DMS53 treated with DMSO at 0.1 percent for 48 hours (cell line): ENCODE measurements at regions not wholly inside any gene's neighbourhood (a gene's known extent, or its start where the extent isn't known, plus 50 kb on each side); places are given as distances from the start of the nearest gene placed in this dataset.
A peak's percentile ranks its signal among the peaks of the same experiment; 100 is the strongest.
"Not testable (repeated sequence)": the region's sequence is repeated elsewhere in the genome, so short reads cannot be mapped to it uniquely, and the experiment has no call there.

Experiments used
- DNase-seq: peaks from one replicate; lab custom pipeline; 2025; ENCODE audit not compliant: unreplicated experiment; lab: John Stamatoyannopoulos, UW

DNA sequence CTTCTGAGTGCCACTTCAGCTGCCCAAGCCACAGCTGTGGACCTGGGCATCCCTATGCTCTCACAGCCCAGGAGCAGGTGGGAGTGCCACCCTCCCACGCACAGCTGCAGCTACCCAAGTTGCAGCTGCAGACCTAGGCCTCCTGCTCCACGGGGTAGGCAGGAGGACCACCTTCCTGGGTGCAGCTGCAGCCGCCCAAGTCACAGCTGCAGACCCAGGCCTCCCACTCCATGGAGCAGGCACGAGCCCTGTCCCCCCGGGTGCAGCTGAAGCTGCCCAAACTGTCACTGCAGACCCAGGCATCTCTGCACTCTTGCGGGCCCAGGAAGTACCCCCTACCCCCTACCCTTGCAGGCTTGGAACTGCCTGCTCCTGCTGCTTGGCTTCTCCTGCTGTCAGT is 260.2 kb downstream of the XPNPEP1 start:
- DNase-seq = no peak

DNA sequence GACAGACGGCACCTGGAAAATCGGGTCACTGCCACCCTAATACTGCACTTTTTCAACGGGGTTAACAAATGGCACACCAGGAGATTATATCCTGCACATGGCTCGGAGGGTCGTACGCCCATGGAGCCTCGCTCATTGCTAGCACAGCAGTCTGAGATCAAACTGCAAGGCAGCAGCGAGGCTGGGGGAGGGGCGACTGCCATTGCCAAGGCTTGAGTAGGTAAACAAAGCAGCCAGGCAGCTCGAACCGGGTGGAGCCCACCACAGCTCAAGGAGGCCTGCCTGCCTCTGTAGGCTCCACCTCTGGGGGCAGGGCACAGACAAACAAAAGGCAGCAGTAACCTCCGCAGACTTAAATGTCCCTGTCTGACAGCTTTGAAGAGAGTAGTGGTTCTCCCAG is 270.7 kb downstream of the XPNPEP1 start:
- not testable (repeated sequence) for DNase-seq

DNA sequence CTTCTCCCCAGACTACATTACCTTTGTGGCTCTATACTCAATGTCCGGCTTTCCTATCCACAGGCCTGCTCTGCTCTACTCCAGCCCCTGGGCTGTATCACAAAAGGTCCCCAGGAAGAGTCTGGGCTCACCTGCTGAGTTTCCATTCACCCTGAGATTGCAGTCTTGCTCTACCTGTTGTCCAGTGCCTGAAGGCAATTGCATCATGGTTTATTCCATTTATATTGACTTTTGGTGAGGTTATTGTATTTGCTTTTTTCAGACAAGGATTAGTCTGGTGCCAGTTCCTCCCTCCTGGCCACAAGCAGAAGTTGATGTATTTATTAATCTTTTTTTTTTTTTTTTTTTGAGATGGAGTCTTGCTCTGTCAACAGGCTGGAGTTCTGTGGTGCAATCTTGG is 273.1 kb downstream of the XPNPEP1 start:
- no peak for DNase-seq

DNA sequence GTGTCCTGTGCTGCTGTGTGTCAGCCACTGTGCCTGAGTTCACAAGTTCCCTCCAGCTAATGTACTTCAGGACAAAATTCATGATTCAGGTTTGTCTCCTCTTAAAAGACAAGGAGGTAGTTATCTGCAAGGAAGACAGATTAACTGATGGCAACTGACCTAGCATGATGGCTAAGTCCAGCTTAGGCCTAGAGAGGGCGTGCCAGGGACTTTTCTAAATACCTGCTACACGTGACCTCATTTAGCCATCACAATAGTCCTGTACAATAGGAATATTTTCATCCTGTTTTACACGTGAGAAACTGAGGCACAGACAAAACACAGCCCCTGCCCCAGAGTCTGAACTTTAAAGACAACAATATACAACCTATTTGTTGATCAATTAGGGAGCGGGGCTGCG is 275.7 kb downstream of the XPNPEP1 start:
- DNase-seq = no peak

DNA sequence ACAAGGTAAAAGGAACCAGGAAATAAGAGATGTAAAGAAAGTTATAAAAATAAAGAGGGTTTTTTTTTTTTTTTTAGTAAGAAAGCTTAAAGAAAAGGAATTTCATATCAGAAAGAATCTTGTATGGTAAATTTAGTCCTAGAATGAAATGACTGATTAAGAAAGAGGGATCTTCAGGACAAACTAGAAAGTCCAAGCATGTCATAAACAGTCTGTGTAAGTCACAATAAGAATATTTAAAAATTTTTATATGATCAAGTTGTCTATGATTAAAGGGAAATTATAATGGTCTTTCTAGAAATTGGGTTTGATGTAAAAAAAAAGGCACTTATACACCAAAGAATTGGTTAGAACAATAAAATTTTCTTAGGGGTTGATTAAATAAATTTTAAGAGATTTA is 289.5 kb downstream of the XPNPEP1 start:
- no peak for DNase-seq

DNA sequence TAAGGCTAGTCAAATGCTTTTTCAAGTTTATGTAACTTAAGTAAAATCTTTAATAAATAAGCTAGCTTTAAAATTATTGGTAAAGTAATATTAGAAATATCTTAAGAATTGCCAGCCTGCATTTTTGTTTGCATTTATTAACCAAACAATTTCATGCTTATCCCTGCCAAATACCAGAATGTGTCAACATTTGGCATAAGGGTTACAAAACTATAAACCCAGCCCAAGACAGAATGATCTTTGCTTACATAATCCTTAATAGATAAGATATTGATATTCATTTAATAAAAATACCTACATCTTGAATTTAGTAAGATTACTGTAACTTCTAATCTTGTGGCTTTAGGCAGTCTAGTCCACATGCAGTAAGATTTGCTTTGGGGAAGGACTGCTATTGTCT is 290.3 kb downstream of the XPNPEP1 start:
- not testable (repeated sequence) for DNase-seq

DNA sequence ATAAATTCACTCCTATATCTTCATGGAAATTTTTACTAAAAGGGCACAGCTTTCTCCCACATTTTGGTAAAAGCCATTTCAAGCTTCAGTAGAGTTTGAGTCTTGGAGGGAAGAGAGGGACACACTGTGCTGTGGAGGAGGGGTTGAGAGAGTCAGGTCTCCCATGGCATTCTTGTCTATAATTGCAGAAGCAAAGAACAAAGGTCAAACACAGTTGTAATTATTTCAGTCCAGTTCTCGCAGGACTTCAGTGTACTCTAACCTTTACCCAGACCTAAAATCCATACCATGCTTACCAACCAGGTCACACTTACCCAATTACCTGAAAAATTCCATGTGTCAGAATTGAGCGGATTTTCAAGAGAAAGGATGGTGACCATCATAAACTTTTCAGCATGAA is 298.4 kb downstream of the XPNPEP1 start:
- no peak for DNase-seq

DNA sequence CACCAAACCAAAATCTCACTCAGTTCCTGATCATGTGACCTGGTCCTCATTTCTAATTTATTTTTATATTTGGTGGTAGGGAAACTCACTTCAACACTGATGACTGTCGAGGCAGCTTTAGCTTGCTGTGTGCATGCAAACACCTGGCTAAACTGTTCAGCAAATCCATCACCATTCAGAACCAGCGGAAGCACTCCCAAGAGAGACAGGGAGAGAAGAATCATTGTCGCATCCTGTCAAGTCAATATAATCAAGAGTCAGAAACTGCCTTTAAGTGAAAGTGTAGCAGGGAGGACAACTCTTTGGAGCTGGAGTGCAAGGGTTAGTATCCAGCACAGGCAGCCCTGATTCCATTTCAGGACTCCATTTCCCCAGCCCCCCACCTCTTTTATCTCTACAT is 300.7 kb downstream of the XPNPEP1 start:
- no peak for DNase-seq

DNA sequence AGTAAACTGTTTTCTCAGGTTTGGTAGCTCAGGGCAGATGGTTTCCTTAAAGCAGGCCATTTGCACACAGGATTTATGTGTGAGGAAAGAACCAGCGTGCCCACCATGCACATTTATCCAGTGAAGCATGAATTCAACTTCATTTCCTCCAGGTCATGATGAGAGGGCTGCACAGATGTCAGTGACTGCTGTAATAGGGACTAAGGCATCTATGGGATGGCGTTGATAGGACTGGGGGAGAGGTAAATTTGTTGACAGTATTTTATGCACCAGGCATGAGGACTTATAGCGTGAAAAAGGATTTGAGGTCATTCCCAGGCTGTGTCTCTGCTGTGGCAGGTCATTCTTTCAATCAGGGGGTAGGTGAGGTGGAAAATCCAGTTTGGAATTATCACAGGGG is 302.9 kb downstream of the XPNPEP1 start:
- no peak for DNase-seq

DNA sequence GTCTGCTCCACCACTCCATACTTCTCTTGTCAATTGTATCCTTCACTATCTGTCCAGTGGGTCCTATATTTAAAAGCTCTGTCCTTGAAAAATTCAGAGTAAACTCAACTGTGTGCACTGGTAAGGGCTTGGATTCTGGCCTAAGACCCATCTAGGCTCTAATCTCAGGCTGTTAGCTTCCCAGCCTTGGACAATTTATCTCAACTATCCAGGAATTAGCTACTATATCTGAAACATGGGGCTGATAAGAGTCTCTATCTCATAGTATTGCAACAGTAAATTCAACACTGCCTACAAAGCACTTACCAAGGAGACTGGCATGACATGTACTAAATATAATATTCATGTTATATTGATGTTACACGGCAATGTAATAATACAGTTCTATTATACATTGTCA is 303.4 kb downstream of the XPNPEP1 start:
- no peak for DNase-seq

DNA sequence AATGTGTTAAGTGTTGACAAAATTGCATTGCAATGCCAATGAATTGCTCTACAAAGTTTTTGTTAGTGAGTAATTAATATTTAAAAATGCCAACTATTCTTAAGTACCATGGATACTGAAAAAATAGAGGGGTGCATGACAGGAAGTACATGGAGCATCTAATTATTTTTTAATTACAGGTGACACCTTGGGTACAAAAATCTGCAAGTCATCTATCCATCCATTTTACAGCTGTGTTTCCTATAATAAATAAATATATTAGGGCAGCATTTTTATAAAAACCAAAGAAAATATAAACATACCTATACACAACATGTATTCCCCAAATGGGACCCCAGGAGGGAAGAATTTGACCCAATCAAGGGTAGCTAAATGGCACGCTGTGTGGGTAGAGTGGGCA is 304.6 kb downstream of the XPNPEP1 start:
- DNase-seq = no peak

DNA sequence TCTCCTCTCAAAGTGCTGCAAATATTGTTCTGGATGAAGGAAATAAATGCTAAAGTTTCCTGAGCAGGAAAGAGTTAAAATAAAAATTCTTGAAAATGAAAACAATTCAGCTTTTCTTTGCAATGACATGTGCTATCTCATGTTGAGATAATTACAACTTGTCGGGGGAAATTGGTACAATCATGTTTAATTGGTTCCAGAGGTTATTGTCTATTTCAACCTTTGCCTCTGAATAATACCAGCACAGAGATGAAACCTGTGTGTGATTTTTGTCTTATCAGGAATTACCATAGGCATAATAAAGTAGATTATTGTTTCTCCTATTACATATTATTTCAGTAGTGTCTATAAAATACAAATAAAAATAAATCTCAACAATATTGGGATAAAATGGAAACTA is 305.0 kb downstream of the XPNPEP1 start:
- DNase-seq = no peak

DNA sequence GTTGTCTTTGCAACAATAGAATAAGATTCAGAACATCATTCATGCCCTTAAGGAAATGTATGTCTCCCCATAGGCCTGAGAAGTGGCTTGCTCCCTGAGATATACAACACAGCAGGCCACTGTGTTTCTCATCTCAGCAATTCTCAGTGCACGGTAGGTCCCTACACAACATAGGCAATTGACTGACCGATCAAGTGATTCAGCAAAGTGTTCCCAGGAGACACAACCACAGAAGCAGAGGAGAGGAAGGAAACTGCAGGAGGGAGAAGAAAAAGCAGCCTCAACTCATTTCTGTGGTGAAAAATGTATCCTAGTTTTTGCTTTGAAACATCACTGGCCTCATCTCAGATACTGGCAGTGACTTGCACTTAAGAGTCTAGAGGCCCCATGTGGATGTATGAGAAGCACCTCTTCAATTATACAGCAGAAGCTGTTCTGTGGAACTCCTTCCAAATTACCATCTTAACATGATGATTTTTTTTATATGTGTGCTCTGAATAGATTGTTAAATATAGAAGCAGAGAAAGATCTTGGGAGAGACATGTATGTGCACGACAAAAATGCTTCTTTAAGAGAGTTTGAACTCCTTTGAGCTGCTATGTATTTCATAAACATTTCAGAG is 306.8 kb downstream of the XPNPEP1 start:
- DNase-seq = no peak

DNA sequence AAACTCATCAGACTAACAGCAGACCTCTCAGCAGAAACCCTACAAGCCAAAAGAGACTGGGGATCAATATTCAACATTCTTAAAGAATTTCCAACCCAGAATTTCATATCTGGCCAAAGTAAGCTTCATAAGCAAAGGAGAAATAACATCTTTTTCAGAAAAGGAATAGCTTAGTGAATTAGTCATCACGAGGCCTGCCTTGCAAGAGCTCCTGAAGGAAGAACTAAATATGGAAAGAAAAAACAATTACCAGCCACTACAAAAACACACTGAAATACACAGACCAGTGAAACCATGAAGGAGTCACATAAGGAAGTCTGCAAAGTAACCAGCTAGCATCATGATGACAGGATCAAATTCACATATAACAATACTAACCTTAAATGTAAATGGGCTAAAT is 328.0 kb downstream of the XPNPEP1 start:
- not testable (repeated sequence) for DNase-seq

DNA sequence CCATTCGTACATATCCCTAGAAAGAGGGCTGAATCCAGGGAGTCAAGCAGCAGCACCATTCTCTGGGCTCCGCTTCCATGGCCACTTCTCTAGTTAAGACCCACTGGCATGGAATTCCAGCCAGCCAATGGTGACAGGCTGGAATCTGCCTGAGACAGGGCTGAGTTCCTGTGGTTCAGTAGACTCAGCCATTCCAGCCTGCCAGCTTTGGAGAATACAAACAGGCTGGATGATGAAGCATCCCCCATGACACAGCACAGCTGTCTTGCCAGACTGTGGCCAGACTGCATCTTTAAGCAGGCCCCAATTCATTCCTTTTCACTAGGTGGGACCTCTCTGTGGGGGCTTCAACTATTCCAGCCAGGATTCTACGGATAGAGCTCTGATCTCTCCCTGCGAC is 329.6 kb downstream of the XPNPEP1 start:
- DNase-seq = no peak

DNA sequence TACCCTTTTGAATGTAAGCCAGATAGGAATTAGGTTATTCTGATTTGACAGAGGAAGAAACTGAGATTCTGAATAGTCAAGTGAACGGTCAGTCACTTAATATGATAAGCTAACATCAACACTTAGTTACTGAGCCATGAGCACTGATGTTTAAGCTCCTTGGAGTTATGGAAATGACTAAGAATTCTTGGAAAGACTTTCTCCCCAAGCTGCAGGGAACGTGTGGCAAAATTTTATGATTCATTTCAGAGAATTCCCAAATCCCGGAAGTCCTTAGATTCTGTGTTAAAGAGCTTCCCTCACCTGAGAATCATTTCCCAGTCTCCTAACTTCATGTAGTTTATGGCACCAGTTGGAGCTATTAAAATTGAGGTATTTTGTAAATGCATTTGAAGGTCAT is 330.9 kb downstream of the XPNPEP1 start:
- no peak for DNase-seq

DNA sequence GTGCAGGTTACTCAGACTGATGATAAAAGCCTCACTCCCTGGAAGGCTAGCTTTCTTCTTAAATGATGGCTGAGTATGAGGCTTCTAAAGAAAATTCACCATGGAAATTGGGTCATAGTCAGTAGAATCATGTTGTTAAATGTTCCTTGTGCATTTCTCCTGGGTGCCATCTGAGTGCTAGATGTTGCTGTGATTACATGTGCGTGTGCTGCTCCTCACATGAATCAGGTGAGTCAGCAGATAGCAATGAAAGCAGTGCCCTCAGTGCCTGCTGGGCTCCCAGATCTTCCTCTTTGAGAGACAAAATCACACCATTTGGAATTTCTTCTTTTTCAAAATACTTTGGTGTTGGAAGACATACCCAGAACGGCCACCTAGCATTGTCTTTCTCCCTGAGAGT is 331.7 kb downstream of the XPNPEP1 start:
- DNase-seq = no peak

DNA sequence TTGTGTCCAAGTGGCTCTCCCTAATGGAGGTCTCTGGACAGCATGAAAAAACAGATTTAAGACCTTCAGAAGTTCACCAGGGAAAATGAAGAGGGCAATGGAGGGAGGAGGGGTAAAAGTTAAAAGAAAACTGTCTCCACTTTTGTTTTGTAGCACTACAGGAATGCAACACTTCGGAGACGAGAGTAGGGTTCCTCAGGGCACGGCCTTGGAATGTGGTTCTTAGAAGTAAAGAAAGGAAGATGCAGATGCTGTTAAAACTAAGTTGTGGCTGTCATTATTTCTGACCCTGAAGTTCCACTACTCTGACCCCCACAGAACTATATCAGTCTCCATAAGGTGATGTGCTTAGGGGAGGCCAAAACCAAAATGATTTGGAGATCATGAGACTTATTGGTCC is 335.1 kb downstream of the XPNPEP1 start:
- no peak for DNase-seq

DNA sequence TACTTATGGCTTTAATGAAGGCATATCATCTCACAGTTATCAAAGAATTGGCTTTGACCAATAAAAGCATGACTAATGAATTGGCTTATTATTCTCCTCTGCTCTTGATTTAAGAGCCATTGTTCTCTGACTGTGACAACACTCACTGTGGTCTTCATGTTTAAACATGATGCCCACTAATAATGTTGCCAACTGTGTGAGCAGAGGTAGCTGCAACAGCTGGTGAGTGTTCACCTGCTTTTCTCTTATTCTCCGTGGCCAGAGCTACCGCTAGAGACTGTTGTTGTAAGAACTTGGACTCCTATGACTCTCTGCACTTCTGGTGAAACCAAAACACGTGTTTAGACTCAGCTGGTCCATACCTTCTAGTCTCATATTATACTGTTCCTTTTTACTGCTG is 335.9 kb downstream of the XPNPEP1 start:
- DNase-seq = no peak

DNA sequence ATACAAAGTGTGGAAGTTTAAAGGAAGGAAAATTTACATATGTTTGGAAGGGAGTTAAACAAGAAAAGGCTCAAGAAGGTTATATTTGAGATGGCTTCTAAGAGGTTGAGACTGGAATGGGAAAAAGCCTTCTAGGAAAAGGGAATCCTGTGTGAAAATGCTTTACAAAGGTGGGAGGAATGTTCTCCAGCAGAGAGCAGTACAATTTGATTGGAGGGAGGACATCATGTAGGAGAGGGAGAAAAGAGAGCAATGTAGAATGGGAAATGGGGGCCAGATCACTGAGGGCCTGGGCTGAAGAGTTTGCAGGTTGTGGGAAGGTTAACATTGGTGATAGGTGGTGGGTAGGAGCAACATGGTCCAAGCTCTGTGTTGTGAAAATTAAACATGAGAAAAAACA is 366.9 kb downstream of the XPNPEP1 start:
- no peak for DNase-seq

DNA sequence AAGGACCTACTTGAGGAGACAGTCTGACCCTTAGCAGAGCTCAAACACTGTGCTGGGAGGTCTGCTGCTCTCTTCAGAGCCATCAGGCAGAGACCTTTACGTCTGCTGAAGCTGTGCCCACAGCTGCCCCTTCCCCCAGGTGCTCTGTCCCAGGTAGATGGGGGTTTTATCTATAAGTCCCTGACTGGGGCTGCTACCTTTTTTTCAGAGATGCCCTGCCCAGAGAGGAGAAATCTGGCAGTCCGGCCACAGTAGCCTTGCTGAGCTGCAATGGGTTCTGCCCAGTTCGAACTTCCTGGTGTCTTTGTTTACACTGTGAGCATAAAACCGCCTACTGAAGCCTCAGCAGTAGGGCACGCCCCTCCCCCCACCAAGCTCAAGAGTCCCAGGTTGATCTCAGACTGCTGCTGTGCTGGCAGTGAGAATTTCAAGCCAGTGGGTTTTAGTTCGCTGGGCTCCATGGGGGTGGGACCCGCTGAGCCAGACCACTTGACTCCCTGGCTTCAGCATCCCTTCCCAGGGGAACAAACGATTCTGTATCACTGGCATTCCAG is 381.2 kb downstream of the XPNPEP1 start:
- DNase-seq = peak; percentile 70

DNA sequence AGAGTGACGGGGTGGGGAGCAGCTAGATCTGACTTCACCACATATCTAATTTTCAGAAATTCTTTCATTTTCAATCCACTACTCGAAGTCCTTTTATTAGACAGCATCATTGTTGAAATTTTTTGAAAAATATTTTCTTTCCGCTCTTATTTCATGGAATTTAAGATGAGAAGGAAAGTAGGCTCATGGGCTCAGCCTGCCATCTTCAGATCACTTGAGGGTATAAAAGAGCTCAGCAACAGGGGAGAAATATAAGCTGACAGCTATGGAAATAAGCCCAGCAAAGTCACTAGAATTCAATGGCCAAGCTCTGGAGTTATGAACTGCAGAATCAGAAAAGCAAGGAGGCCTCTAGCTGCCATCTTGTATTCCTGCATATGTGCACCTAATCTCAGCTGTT is 389.1 kb downstream of the XPNPEP1 start:
- no peak for DNase-seq

DNA sequence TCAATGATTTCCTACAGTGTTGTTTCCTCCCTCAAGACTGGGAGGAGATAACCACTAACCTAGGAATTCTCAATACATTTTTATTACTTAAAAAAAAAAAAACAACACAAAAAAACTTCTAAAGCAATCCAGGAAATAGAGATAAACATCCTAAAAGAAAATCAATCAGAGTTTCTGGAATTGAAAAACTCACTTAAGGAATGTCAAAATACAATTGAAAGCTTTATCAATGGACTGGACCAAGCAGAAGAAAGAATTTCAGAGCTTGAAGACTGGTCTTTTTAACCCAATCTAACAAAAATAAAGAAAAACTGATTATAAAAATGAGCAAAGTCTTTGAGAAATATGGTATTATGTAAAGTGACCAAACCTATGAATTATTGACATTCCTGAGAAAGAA is 394.1 kb downstream of the XPNPEP1 start:
- no peak for DNase-seq
